Stomach (tissue), 8 donors: ENCODE measurements at regions not wholly inside any gene's neighbourhood (a gene's known extent, or its start where the extent isn't known, plus 50 kb on each side); places are given as distances from the start of the nearest gene placed in this dataset.

Source experiments
- DNase-seq, 2 donors: peaks; one replicate each; pipeline versions ENCODE4 v3.0.0 to v3.0.0-alpha.2; 2013 to 2019
- H3K27ac ChIP-seq, 5 donors: fragments of 200-600 bp in 4 of 5; sonication (generic) in 4 of 5; one replicate each; pipeline ENCODE4 v1.5.1; 2013 to 2019; ENCODE audit warnings: mild to moderate bottlenecking in 1 of 5, moderate library complexity in 1 of 5
- H3K27me3 ChIP-seq, 3 donors: fragments of 200-600 bp; sonication (generic); one replicate each; pipeline ENCODE4 v1.5.1; 2017 to 2019; ENCODE audit warnings: mixed run types in 1 of 3
- H3K36me3 ChIP-seq, 4 donors: fragments of 200-600 bp; sonication (generic); 1 replicate in 3 of 4; 2 replicates in 1 of 4; pipeline ENCODE4 v1.5.1; 2016 to 2019
- H3K4me1 ChIP-seq, 4 donors: fragments of 200-600 bp; sonication (generic); one replicate each; pipeline ENCODE4 v1.5.1; 2016 to 2019
- H3K4me3 ChIP-seq, 4 donors: fragments of 200-600 bp; sonication (generic) in 3 of 4; one replicate each; pipeline ENCODE4 v1.5.1; 2016 to 2019; ENCODE audit warnings: mild to moderate bottlenecking in 1 of 4
- H3K9me3 ChIP-seq, 4 donors: fragments of 200-600 bp; sonication (generic); one replicate each; pipeline ENCODE4 v1.5.1; 2016 to 2019
- CTCF ChIP-seq, 7 experiments: fragments of 450-650 bp in 4 of 7; fragments of 200-600 bp in 3 of 7; sonication (generic) in 3 of 7; IDR thresholded peaks; one replicate each; pipeline ENCODE4 v1.5.1; 2016 to 2019; ENCODE audit warnings: antibody characterized with exemption in 7 of 7, control low read depth in 2 of 7, mild to moderate bottlenecking in 1 of 7
- EP300 ChIP-seq: sonication (generic); formaldehyde crosslinking; IDR thresholded peaks from one replicate; pipeline ENCODE4 v1.6.1; 2017; ENCODE audit warnings: antibody characterized with exemption
- POLR2A ChIP-seq, 4 donors: fragments of 450-650 bp; IDR thresholded peaks; one replicate each; pipeline ENCODE4 v1.6.1; 2016; ENCODE audit warnings: antibody characterized with exemption in 4 of 4, control low read depth in 2 of 4, mild to moderate bottlenecking in 1 of 4, moderate library complexity in 1 of 4
- POLR2AphosphoS5 ChIP-seq, 3 donors: sonication (generic); formaldehyde crosslinking; IDR thresholded peaks; one replicate each; pipeline ENCODE4 v1.6.1; 2016; ENCODE audit warnings: antibody characterized with exemption in 3 of 3
- WGBS, 5 donors: extraction: QIAGEN DNeasy Blood & Tissue Kit in 3 of 5; methylation state at CpG; one replicate each; pipeline versions ENCODE4 v1.1.5 to v1.1.7; 2013 to 2018; 5-methylcytosine and 5-hydroxymethylcytosine counted together
- intact Hi-C: fragments of 100-400 bp; cut with DNase I; formaldehyde crosslinking; loops from one replicate; pipeline ENCODE4 v1.15.1; 2023; ENCODE audit warnings: low total_unique reads
- donor health status: healthy with polysubstance abuse.
- donor health status: Bipolar disorder and iron deficiency.
- donor health status: healthy.

- DNase-seq, result no peak
- intact Hi-C loops, result no loop called here
- 79 to 94% (median 89%) methylated on average over 1 of the region's 1 CpG for WGBS, 5 donors
- Histone ChIP-seq H3K4me1 (no peaks in the 10 kb centered on the region), H3K4me3 (no peak overlapping the region), H3K27ac (no peak overlapping the region), H3K9me3 (peaks cover 0 to 7% (median 3%) of the 10 kb centered on the region in 4 donors), H3K27me3 (no peaks in the 10 kb centered on the region), H3K36me3 (no peaks in the 10 kb centered on the region)
- TF ChIP-seq EP300 (no peak), CTCF (IDR thresholded peaks at IDR 0.05) (no peak), POLR2A (IDR thresholded peaks at IDR 0.05) (no peak), POLR2AphosphoS5 (IDR thresholded peaks at IDR 0.05) (no peak)
Observed at GRCh38 chr4:63302078-63302477, 1107.2 kb downstream of the TECRL start.

GRCh38 chr4:63296773-63297172 is 1112.5 kb downstream of the TECRL start:
- DNase-seq, result peak in 1 of 2 donors; percentile 14

GRCh38 chr4:63275491-63275890 is 1133.8 kb downstream of the TECRL start:
- H3K27ac ChIP-seq, result no peak overlapping the region
- TF ChIP-seq EP300 (no peak), CTCF (IDR thresholded peaks at IDR 0.05) (no peak), POLR2AphosphoS5 (IDR thresholded peaks at IDR 0.05) (no peak), POLR2A (IDR thresholded peaks at IDR 0.05) (no peak)
- H3K36me3 ChIP-seq, result no peaks in the 10 kb centered on the region
- no peak overlapping the region for H3K4me3 ChIP-seq
- no peak for DNase-seq
- peaks cover 0 to 11% (median 4%) of the 10 kb centered on the region in 4 donors for H3K9me3 ChIP-seq
- 71 to 81% (median 77%) methylated on average over 4 of the region's 4 CpGs for WGBS, 5 donors
- no peaks in the 10 kb centered on the region for H3K27me3 ChIP-seq
- intact Hi-C loops, result no loop called here
- H3K4me1 ChIP-seq, result no peaks in the 10 kb centered on the region

More at GRCh38 chr4:63296773-63297172, 1112.5 kb downstream of the TECRL start:
- Histone ChIP-seq H3K4me3 (no peak overlapping the region), H3K27me3 (no peaks in the 10 kb centered on the region), H3K9me3 (no peaks in the 10 kb centered on the region), H3K36me3 (no peaks in the 10 kb centered on the region), H3K4me1 (no peaks in the 10 kb centered on the region), H3K27ac (no peak overlapping the region)
- TF ChIP-seq CTCF (IDR thresholded peaks at IDR 0.05) (no peak), EP300 (no peak)
- intact Hi-C loops, result no loop called here
- WGBS, 5 donors, result 36 to 57% (median 41%) methylated on average over 1 of the region's 1 CpG

GRCh38 chr4:63269156-63269555 is 1140.1 kb downstream of the TECRL start:
- H3K27me3 ChIP-seq, result no peaks in the 10 kb centered on the region
- 89 to 96% (median 90%) methylated on average over 1 of the region's 1 CpG for WGBS, 5 donors
- no peaks in the 10 kb centered on the region for H3K4me1 ChIP-seq
- peaks cover 0 to 9% (median 0%) of the 10 kb centered on the region in 4 donors for H3K9me3 ChIP-seq
- TF ChIP-seq POLR2AphosphoS5 (IDR thresholded peaks at IDR 0.05), result no peak
- TF ChIP-seq POLR2A (IDR thresholded peaks at IDR 0.05), result no peak
- no peak for TF ChIP-seq CTCF (IDR thresholded peaks at IDR 0.05)
- no peak for TF ChIP-seq EP300
- no peaks in the 10 kb centered on the region for H3K36me3 ChIP-seq
- intact Hi-C loops, result no loop called here
- H3K4me3 ChIP-seq, result no peak overlapping the region
- H3K27ac ChIP-seq, result no peak overlapping the region
- no peak for DNase-seq
